HG03064 (cell line): ENCODE measurements at regions not wholly inside any gene's neighbourhood (a gene's known extent, or its start where the extent isn't known, plus 50 kb on each side); places are given as distances from the start of the nearest gene placed in this dataset.
"Not testable (repeated sequence)": the region's sequence is repeated elsewhere in the genome, so short reads cannot be mapped to it uniquely, and the experiment has no call there.

Experiments
- ATAC-seq: cut with Tn5 transposase; IDR thresholded peaks from one replicate; pipeline ENCODE4 v1.9.1; 2021; ENCODE audit warnings: low read depth; ENCODE audit not compliant: unreplicated experiment

DNA sequence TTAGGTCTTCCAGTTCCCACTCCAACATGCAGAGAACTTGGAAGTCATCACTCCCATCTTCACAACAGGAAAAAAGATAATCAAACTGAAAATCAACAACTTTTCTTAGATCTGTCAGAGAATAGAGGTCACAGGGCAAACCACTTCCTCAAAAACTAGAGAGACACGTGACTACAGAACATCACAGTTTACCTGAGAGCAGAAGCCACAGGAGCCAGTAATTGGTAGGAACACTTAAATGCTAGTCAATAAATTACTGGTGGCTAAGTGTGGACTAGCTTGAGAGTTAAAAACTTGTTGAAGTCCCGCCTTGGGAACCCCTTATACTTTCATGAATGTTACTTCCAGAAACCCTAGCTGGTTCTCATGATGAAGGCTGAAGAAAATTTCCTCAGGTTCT lies 81.1 kb downstream of the THSD1 start:
- ATAC-seq: not testable (repeated sequence)

DNA sequence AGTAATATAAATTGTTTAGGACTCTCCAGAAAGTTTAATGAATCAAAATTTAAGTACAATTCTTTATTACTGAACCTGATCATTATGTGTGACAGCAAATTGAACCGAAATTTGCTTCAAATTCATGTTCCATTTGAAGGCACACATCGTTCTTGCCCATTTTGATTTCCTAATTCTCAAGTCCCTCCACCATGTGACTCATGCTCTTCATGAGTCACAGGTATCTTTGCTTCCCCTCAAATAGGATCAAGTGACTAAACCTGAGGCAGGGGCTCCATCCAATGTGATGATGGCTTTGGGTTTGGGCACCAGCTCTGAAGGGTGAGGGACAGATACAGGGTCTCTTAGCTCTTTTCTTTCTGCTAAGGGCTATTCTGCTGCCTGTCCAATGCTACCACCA lies 86.1 kb downstream of the THSD1 start:
- ATAC-seq: no peak

DNA sequence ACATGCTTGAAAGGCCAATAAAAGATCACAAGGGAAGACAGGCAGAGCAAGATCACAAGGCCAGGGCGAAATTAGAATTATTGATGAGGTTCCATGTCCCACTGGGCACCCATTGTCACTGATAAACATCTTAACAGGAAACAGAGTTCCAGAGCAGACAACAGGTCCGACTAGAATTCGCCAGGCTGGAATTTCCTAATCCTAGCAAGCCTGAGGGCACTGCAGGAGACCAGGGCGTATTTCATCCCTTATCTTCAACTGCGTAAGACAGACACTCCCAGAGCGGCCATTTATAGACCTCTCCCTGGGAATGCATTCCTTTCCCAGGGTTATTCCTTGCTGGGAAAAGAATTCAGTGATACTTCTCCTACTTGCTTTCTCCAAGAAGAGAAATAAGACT lies 96.1 kb downstream of the THSD1 start:
- not testable (repeated sequence) for ATAC-seq

DNA sequence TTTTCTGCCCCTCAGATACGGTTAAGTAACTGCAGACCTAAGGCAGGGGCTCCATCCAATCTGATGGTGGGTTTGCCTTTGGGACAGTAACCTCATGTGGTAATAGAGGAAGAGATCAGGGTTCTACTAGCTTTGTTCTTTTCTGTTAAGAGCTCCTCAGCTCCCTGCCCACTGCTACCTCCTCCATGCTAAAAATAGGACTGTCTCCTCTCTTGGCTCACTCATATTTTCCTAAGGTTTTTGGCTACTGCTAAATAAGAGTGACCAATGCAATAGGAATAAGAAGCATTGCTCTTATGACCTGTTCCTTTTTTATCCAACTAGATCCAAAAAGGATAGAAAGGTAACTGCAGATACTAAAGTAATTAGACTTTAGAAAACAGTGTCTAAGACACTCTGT lies 99.6 kb downstream of the THSD1 start:
- ATAC-seq: not testable (repeated sequence)

DNA sequence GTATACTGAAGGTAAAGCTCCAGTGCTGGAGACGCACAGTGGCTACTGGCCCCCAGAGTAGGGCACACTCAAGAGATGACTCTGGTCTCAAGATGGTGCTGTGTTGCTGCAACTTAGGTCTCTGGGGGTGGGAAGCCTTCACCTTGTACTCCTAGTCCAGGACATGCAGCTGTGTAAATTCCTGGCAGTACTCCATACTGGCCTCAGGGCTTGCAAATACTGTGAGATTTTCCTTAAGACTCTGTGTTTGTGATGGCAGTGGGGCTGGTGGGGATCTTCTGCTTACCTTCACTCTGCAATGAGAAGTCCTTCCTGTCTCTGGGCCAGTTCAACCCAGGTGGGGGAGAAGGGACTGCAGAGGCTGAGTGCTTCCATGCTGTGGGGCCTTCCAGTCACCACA lies 102.9 kb downstream of the THSD1 start:
- ATAC-seq: not testable (repeated sequence)

DNA sequence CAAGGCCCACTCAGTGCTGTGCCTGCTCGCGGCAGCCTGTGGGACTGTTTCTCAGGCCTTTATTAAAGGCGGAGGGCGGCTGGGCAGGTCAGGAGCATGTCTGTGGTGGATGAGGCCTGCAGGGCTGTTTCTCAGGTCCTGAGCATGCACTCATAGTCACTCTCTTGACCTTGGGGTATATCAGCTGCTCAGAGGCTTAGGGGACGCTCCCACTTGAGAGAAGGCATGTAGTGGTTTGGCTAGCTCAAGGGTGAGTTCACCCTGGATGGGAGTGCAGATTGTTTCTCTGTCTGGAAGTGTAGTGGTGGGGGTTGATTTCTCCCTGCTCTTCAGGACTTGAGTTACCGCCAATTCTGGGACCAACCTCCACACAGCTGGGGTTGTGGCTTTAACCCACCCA lies 103.3 kb downstream of the THSD1 start:
- ATAC-seq: not testable (repeated sequence)

DNA sequence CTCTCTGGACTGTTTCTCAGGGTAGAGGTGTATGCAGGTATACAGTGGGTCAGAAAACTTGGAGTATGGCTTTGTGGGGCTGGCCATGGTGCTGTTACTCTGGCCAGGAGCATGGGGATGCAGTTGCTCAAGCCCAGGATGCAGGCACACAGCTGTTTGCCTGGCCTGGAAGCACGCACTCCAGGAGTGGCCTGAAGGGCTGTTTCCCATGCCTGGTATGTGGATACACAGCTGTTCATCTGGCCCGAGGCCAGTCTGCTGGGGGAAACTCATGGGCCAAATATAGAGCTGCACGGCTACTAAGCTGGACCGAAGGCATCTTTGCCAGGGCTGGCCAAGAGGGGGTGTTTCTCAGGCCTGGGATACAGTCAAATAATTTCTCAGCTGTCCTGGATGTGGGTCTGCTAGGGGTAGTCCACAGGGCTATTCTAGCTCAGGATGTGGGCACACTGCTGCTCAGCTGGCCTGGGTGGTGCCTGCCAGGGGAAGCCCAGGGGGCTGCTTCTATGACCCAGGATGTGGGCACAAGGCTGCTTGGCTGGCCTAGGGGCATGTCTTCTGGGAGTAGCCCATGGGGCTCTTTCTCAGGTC lies 104.1 kb downstream of the THSD1 start:
- ATAC-seq: not testable (repeated sequence)

DNA sequence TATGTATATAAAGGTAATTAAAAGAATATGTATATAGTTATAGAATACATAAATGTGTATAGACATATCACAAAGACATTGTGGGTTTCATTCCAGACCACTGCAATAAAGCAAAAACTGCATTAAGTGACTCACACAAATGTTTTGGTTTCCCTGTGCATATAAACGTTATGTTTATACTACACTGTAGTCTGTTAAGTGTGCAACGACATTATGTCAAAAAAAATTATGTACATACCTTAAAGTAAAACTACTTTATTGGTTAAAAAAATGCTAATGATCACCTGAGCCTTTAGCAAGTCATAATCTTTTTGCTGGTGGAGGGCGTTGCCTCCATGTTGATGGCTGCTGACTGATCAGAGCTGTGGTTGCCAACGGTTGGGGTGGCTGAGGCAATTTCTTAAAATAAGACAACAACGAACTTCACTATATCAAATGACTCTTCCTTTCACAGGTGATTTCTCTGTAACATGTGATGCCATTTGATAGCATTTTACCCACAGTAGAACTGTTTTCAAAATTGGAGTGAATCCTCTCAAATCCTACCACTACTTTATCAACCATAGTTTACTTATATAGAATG lies 107.8 kb downstream of the THSD1 start:
- not testable (repeated sequence) for ATAC-seq

DNA sequence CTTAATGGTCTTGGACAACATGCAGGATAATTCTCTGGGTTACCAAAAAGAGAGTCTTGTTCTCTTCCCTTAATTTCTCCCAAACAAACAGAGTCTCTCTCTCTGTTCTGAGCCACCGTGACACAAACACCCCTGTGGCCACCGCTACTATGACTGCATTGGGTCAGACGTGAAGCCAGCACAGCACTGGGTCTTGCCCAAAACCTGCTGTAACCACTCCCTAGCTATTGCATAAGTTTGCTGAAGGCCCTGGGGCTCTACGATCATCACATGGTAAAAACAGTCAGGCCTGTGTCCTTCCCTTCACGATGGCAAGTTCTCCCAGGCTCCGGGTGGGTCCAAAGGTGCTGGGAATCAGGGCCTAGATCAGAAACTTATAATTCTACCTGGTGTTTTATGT lies 117.1 kb downstream of the THSD1 start:
- ATAC-seq: not testable (repeated sequence)

DNA sequence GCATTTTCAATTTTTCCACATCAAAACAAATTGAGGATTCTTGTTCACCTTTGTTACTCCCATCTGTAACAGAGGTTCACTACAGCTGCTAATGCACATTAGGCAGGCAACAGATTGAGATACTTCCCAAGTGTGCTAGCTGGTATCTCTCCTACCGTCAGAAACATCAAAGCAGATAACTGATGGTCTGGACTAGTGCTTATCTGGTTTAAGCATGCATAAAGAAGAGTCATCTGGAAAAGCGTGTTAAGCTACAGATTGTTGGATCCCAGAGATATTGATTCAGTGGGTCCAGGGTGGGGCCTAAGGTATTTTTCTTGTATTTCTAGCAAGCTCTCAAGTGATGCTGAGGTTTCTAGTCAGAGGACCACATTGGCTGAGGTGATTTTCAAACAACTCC lies 122.0 kb upstream of the NEK3 start:
- ATAC-seq: not testable (repeated sequence)

DNA sequence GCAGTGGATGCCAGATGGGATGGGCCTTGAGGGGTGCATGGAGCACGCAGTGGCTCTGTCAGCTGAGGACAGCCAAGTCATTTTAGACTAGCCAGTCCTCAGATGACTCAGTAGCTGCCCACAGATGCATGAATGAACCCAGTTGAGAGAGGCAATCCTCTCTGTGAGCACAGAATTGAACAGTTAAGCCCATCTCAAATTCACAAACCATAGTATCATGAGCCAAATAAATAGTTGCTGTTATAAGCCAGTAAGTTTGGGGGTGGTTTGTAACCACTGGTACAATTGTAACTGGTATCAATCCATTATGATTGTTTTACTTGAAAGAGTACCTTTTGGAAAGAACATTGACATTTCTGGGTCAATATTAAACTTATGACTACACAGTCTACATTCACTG lies 120.0 kb upstream of the NEK3 start:
- ATAC-seq: not testable (repeated sequence)

DNA sequence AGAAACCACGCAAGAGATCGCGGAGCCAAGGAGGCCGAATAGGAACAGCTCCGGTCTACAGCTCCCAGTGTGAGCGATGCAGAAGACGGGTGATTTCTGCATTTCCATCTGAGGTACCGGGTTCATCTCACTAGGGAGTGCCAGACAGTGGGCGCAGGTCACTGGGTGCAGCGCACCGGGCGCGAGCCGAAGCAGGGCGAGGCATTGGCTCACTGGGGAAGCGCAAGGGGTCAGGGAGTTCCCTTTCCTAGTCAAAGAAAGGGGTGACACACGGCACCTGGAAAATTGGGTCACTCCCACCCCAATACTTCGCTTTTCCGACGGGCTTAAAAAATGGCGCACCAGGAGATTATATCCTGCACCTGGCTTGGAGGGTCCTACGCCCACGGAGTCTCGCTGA lies 94.9 kb upstream of the NEK3 start:
- ATAC-seq: not testable (repeated sequence)

DNA sequence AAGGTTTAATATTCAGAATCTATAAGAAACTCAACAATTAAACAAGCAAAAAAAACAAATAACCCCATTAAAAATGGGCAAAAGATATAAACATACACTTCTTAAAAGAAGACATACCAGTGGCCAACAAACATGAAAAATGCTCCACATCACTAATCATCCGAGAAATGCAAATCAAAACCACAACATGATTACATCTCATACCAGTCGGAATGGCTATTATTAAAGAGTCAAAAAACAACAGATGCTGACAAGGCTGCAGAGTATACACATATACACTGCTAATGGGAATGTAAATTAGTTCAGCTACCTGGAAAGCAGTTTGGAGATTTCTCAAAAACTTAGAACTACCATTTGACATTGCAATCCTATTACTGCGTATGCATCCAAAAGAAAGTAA lies 81.4 kb upstream of the NEK3 start:
- ATAC-seq: peak; percentile 90

DNA sequence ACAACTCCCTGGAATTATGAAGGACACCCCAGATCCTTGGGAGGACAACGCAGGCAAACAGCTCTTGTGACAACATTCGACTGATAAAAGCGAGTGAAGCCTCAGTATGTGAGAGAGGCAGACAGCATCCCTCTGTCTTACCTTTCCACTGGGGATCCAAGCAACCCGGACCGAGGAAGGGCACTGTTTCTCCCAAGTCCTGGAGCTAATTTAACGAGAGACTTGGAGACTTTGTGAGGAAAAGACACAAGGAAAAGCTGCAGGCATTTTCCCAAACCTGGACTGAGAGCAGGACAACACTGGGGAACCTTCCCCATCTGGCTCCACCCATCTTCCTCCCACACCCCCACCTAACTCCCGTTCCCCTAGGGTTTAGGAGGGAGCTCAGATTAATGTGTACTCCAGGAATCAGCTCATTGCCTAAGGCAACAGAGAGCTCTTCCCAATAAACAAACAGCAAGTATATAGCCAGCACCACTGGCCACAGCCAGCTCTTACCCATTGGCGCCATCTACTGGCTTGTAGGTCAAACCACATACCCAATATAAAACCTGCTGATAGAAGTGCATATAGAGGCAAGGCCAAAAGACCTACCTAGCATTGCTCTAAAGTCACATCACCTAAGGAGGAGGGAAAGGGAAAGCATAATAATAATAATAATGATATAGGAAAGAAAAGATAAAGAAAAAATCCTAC lies 76.7 kb upstream of the NEK3 start:
- ATAC-seq: peak; percentile 60

DNA sequence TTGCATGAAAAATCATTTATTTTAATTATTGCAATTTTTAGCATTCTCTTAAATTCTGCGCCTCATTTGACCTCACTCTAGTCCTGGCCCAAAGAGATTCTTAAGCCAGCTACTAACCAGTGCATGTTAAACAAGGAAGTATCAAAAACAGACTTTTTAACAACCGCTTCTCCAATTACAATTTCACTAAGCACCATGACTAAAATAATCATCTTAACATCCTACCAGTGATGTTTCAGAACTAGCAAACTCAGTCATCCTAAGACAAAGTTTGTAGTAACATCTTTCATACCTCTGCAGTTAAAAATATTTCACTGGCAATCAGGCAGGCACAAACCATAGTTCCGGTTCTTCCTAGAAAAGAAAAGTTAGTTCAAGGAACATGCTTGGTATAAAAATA lies 75.5 kb upstream of the NEK3 start:
- not testable (repeated sequence) for ATAC-seq

DNA sequence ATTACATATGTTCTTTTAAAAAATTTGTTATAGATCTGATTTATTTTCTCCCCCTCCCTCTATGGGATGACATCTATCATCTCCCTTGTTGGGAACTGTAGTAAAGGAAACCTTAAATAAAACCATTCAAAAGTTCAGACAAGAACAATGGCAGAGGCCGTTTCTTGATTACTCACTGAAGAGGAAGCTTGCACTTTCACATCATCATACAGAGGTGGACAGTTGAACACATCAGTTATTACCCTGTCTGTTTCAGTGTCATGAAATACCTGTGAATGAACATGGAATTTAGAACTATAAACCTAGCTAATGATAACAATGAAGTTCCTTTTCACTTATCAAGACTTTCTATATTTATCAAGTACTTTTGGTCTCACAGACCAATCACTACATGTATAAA lies 63.7 kb upstream of the NEK3 start:
- ATAC-seq: not testable (repeated sequence)

DNA sequence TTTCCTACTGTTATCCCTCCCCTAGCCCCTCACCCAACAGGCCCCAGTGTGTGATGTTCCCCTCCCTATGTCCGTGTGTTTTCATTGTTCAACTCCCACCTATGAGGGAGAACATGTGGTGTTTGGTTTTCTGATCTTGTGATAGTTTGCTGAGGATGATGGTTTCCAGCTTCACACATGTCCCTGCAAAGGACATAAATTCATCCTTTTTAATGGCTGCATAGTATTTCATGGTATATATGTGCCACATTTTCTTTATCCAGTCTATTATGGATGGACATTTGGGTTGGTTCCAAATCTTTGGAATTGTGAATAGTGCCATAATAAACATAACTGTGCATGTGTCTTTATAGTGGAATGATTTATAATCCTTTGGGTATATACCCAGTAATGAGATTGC lies 54.5 kb upstream of the NEK3 start:
- ATAC-seq: not testable (repeated sequence)

DNA sequence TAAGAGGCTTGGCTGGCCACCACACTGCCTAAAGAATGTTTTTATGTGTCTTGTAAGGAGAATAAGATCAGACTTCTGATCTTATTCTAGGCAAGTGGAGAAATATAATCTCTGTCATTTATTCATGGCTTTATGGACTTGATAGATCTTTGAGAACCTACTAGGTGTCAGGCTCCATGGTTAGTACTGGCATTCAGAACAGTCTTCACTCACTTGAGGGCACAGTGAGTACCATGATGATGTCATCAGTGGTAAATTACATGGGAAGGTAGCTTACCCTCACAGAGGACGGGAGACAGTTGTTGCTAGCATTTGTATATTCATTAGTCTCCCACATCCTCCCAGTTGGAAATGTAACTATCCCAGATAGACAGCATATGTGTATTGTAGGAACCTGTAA lies 53.5 kb upstream of the NEK3 start:
- ATAC-seq: not testable (repeated sequence)

DNA sequence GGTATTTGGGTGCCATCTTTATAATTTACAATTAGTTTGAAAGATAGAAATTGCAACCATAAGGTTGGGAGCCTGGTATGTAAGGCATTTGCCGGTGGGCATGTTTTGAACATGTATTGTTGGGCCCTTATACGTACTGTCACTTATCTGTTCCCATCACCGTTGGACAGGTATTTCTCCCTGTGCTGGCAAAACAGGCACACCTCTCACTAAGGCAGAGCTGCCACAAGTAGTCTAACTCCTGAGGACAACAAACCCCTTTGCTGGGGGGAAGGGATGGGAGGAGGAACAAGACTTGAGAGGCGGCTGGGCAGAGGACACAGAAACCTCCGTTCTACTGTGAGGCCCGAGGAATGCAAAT lies 52.0 kb upstream of the NEK3 start:
- not testable (repeated sequence) for ATAC-seq

DNA sequence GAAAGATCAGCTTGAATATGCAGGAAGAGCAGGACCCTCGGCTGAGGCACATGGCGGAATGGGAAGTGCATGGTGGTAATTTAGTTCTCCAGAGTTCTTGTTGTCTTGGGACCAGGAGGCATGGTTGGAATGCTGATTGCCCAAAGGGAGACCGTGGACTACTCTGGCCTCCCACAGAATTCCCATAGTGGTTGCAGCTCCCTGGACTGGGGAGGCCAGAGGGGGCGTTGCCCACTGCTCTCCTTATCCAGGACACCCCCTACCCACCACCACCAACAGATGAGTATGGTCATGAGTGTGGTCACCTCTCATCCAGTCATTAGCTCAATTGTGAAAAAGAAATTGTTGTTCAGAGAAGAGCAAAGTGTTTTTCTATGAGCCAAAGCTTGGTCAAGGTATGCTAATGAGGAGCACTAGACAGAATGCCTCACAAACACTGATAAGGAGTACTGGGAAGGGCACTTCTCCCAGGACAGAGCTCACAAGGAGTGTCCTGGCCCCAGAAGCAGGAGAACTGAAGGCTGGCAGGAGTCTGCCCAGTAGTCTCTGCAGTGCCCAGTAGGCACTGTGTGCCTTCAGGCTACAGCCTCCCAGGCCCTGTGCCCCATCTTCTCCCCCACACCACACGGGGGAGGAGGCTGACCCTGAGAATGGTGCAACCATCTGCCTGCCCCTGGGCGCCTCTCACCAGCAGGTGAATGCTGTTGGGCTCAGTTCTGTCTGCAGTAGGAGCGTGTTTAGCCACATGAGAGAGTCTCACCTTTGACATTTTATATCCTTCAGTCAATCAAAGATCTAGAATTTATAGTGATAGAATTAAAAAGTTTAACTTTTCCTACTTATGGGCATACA lies 51.4 kb upstream of the NEK3 start:
- ATAC-seq: not testable (repeated sequence)
